Left colon (tissue), 2 donors: ENCODE measurements at regions not wholly inside any gene's neighbourhood (a gene's known extent, or its start where the extent isn't known, plus 50 kb on each side); places are given as distances from the start of the nearest gene placed in this dataset.

Experiments
- ATAC-seq: fragments of 200-7000 bp; cut with Tn5 transposase; one replicate; pipeline ENCODE4 v1.9.1; 2020; ENCODE audit warnings: mild to moderate bottlenecking, moderate library complexity
- DNase-seq, 2 donors: peaks; one replicate each; pipeline ENCODE4 v3.0.0-alpha.2; 2020
- intact Hi-C, 2 donors: fragments of 100-400 bp; cut with DNase I in 1 of 2; cut with micrococcal nuclease in 1 of 2; formaldehyde crosslinking; loops; one replicate each; pipeline versions ENCODE4 v1.11.2 to v1.14.0; 2022; cut with DNase I, micrococcal nuclease
- donor health status: DM: no; HTN: no; CAD: no.
- donor health status: DM: yes; HTN: yes; CAD: no.

DNA sequence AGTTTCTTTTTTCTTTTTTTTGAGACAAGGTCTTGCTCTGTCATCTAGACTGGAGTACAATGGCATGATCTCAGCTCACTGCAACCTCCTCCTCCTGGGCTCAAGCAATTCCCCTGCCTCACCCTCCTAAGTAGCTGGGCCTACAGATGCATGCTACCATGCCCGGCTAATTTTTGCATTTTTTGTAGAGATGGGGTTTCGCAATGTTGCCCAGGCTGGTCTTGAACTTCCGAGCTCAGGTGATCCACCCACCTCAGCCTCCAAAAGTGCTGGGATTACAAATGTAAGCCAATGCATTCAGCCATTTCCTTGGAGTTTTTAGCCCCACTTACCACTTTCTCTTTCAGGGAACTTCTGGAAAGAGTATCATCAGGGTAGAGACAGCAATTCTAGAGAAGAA lies 153.3 kb upstream of the THSD7B start:
- no peak for DNase-seq
- intact Hi-C loops: no loop called here
- ATAC-seq: no peak

DNA sequence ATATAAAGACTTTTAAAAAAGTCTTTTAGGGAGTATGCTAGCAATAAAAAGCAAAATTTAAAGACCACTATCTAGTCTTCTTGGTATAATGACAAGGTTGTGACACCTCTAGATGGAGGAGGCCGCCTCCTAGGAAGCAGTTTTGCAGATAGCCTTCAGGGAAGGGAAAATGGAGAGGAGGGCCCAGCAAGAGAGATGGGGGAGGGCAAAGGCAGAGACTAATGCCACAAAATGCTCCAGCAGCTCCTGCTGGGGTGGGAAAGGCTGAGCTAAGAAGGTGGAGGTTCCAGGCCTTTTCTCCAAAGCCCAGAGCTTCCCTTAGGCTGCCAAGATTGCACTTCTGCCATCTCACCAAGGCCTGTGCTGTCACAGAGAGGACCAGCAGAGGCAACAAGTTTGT lies 153.9 kb upstream of the THSD7B start:
- no peak for ATAC-seq
- no peak for DNase-seq
- intact Hi-C loops: no loop called here

DNA sequence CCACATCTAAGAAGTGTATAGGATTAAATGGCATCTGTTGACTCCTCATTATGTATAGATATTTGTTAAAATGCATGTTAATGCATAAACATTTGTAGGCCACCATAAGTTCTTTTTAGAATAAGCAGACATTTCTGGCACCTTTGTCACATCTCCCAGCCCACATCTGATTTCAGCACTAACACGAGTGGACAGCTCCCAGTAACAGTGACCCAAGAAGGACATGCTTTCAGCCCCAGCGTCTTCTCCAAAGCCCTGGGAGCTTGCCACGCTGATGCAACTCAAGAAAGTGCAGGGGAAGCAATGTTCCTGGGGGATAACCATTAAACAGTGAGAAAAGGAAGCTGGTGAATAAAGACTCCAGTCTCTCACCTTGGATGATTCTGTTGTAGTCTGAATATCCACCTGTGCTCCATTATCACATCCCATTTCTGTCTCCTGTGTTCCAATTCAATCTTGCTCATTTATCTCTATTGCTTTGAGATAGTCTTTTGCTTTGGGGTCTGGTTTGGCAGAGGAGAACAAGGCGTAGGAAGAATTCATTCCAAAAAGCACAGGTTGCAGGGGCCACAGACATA lies 182.6 kb upstream of the THSD7B start:
- ATAC-seq: no peak
- intact Hi-C loops: no loop called here
- peak in 1 of 2 donors; percentile 8 for DNase-seq

DNA sequence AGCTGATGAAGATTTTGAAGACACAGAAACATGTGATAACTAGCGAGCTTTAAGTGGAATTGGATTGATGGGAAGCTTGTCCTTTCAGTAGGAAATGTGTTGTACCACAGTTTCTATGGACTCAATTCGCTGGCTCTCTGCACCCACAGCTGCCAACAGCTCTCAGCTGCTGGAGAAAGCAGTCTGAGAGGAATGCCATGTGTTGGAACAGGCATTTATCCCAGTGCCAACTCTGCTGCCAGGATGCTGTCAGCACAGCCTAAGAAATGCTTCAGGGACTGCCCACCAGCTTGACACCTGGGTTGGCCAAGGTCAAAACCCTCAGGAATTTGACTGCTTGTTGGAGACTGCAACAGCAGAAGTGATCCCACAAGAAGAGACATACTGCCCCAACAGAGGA lies 193.0 kb upstream of the THSD7B start:
- DNase-seq (no peak), ATAC-seq (no peak)
- intact Hi-C loops: no loop called here

DNA sequence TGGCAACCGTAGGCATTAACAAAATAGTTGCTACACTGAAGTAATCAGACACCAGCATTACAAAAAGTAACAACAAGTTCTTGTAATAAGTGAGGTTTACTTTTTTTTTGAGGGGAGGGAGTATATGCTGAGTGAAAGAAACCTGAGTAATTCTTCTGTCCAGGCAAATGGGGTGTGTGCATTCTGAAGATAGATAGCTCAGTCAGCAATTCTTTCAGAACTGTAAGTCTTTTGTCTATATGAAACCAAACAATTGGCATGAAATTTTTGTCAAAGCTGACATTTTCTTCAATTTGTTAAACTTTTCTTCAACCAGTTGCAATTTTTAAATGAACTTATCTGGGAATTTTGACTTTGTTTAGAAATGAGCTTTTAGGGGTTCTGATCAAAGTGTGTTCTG lies 208.1 kb upstream of the THSD7B start:
- no peak for ATAC-seq
- intact Hi-C loops: no loop called here
- DNase-seq: no peak

DNA sequence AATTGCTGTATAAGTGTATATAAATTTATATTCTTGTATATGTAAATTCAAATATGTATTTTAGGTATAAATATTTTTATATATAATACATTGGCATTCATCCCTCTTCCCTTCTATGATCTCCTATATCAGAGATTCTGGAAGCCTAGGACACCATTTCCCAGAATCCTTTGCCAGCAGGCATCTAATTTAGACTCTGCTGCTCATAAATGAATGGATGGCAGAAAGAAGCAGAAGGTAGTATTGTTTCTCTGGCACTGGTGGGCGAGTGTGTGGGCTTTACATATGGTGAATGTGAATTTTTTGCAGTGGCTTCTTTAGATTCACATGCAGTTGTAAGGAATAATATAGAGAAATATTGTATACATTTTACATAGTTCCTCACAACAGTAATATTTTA lies 215.2 kb upstream of the THSD7B start:
- intact Hi-C loops: no loop called here
- no peak for ATAC-seq
- DNase-seq: no peak

DNA sequence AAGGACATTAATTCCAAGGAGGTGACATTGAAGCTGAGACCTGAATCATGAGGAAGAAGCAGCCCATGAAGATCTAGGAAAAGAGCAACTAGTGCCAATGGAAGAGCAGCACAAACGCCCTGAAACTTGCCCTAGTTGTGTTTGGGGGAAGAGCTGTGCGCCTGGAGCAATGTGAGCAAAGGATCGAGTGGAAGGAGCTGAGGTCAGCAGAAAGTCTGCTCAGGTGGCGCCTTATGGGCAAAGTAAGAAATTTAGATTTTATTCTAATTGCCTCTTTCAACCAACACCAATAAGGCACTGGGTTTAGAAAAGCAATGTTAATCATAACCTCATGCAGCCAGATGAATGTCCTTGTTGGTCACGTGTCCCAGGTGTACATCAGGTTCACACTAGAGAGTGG lies 226.0 kb upstream of the THSD7B start:
- ATAC-seq: no peak
- DNase-seq: no peak
- intact Hi-C loops: no loop called here

DNA sequence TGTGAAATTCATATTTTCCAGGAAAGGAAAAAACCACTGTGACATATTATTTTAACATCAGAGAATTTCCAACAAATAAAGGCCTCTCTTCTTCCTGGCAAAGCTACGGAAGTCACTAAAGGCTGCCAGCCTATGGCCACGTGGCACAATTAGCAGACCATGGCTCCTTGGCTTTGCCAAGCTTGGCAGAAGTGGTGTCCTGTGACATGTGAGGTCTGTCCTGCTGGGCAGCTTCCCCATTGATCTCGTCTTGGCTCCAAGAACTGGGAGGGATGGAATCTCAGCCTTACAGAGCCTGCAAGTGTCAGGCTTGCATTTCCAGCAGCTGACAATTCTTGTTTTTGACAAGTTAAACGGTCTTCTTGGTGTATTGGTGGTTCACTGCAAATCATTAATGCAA lies 226.9 kb upstream of the THSD7B start:
- no peak for DNase-seq
- intact Hi-C loops: no loop called here
- no peak for ATAC-seq

DNA sequence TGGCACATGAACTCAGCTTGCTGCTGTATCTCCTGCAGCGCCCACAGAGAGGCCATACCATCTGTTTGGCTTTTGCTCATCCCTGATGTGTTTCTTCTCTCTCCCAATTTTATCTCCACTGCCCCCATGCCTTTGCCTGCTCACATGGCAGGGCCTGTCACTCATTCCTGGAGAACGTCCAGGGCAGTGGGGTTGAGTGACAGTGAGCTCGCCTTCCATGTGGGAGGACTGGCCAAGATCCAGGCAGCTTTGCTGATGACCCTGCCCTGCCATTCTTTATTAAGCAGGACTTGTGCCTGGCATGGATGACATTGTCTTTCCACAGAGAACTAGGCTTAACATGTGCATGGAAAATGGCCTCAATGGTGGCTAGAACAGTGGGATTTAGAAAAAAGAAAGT lies 230.5 kb upstream of the THSD7B start:
- ATAC-seq (no peak), DNase-seq (no peak)
- intact Hi-C loops: no loop called here

DNA sequence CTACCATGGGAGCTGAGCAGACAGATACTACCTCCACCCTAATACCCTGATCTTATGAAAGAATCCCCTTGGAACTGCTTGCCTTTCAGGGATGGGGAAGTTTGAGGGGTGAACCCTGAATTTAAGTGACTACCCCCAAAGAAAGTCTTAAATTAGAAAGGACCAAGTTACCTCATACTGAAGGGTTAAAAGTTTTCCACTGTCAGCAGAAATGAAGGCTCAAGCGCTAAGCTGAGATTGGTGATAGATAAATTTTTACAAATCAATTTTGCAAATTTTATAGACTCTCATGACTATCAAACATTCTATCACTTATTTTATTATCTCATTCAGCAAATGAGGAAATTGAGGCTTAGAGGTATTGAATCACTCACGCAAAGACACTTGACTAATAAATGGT lies 233.2 kb upstream of the THSD7B start:
- DNase-seq: no peak
- no peak for ATAC-seq
- intact Hi-C loops: no loop called here

DNA sequence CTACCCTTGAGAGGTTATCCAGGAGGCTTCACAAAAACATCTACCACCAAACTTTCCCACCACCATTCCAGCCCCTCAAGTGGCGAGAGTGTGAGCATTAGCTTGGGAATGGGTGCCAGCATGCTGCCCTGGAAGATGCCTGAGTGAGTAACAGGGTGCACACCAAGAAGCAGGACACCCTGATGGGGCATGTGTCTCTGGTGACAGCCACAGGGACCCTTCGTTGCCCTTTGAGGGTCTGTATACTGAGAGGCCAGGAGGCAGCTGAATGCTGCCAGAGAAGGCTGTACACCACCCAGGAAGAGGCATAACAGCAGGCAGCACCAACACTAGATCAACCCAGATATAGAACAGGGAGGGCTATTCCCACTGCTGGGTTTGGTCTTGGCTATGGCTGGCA lies 233.6 kb upstream of the THSD7B start:
- ATAC-seq (no peak), DNase-seq (no peak)
- intact Hi-C loops: no loop called here

DNA sequence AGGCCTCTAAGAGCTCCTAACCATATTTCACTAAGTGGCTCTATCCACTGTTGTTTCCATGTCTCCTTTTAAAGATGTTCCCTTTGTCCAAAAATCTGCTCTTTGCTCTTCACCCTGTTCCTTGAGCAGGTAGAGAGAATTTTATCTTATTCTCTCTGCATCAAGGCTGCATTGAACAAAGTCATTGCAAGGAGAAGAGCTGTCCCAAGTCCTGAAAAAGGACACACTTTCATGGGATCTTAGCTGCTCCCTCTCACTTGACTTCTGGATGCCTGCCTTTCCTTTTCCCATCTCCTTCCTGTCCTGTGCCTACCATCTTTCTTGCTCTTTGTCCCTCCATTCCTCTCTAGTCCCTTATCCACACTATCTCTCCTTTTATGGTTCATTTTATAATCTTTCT lies 235.2 kb upstream of the THSD7B start:
- no peak for DNase-seq
- intact Hi-C loops: no loop called here

DNA sequence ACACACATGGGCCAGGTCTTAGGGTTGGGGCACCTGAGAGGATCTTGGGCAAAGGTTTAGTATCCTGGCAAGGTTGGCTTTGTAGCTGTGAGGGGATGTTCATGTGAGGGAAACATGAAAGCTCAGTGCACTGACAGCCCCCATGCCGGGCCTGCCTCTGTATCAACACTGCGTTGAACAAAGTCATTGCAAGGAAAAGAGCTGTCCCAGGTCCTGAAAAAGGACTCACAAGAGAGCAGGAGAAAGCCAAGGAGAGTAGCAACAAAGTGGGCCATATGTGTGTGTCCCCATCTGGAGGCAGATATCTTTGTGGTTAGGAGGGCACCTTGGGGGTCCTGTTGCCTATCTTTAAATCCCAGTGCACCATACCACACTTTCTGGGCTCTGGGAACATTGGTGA lies 237.8 kb upstream of the THSD7B start:
- DNase-seq: no peak

More for the DNA sequence above, 235.2 kb upstream of the THSD7B start:
- no peak for ATAC-seq

DNA sequence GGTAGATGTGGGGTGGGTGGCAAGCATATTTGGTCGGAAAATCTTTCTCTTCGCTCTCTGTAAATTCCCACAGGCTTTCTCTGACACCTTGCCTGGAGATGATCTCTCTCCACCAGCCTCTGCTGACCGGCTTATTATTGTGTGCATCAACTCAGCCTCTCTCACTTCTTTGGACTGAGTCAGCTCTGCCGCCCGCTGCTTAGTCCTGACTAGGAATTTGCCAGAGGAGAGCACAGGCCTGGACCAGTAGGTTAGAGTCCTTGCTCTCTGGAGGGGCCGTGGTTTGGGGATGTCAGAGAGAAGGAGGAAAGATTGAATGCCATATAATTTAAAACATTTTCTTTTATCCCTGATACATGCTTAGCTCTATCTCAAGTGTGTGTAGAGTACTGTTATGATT lies 242.6 kb upstream of the THSD7B start:
- DNase-seq: no peak
- intact Hi-C loops: no loop called here
- no peak for ATAC-seq

More for the DNA sequence above, 237.8 kb upstream of the THSD7B start:
- ATAC-seq: no peak
- intact Hi-C loops: no loop called here

DNA sequence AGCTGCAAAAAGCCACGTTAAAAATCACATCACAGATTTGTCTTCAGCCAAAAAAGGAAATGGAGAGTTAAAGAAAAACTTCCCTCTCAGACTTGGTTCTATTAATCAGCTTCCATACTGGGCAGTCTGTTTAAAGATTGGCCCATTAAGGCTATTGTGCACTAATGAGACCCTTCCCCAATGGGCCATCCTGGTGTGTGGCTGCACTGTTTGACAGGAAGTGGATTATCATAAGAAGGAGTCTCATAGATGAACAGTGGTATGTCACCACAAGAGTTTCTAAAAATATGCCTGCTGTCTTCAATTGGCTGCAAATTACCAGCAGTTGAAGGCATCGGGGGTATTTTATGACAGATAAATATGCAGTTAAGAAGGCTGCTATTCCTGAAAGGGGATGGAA lies 247.6 kb upstream of the THSD7B start:
- ATAC-seq: no peak

DNA sequence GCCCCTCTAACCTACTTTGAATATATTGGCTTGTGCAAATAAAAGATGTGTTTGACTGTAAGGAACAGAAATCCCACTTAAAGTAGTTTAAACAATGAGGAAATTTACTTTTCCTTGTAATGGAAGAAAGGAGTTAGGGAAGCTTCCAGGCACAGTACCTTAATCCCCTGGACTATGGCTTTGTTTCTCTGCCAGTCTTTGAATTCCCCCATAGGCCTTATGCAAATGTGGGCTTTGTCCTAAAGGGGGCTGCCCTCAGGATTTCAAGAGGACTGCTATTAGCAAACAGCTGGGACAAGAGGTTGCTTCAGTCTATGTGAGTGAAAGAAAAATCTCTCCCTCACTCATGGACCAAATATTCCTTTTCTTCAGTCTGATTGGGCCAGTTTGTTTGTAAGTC lies 255.1 kb upstream of the THSD7B start:
- intact Hi-C loops: no loop called here
- DNase-seq (no peak), ATAC-seq (no peak)

More for the DNA sequence above, 247.6 kb upstream of the THSD7B start:
- intact Hi-C loops: no loop called here
- DNase-seq: no peak

DNA sequence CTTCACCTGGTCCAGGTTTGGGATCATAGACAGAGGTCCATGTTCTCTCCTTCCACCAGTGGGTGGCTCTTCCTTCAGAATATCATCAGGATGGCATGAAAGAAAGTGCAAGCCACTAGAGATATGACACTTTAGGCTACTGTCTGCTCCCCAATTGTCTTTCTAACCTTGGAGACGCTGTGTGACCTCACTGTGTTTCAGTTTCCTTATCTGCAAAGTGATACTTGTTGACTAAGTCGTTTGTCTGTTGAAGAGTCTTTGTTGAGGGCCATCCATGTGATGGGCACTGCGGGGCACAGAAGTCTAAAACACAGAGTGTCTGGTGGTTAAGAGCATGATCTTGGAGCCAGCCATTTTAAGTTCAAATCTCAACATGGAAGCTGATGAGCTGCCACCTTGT lies 259.9 kb upstream of the THSD7B start:
- ATAC-seq: no peak
- intact Hi-C loops: no loop called here
- DNase-seq: no peak

DNA sequence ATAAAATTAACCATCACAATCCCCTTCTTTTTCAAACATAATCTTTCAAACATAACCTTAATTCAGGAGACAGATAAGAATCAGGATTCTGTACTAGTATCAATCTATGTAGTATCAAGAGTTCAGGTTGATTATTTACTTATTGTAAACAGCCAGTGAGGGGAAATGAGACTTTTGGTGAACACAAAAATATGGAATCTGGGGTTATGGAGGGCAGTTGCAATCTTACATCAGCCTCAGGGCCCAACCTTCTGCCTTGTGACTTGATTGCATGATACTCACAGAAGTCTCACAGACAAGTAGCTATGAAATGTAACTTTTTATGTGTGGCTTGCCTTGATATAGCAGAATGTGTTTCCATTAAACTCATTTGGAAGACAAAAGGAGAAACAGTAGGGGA lies 262.7 kb upstream of the THSD7B start:
- intact Hi-C loops: no loop called here
- DNase-seq (no peak), ATAC-seq (no peak)

DNA sequence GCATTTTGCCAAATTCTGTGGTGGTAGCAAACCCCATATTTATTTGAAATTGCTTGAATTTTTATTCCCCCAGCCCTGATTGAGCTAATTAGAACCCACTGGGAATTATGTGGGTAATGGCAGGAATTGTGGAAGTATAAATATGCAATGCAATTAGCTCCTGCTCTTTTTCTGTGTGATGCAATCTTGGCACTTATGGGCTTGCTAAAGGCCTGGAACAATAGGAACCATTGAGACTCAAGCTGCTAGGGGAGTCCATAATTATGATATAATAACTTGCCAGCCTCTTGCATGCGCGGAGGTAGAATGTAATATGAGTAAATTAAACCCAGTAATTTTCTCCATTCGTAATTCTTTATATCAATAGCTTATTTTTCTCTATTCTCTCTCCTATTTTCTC lies 267.6 kb upstream of the THSD7B start:
- ATAC-seq (no peak), DNase-seq (no peak)
- intact Hi-C loops: no loop called here

DNA sequence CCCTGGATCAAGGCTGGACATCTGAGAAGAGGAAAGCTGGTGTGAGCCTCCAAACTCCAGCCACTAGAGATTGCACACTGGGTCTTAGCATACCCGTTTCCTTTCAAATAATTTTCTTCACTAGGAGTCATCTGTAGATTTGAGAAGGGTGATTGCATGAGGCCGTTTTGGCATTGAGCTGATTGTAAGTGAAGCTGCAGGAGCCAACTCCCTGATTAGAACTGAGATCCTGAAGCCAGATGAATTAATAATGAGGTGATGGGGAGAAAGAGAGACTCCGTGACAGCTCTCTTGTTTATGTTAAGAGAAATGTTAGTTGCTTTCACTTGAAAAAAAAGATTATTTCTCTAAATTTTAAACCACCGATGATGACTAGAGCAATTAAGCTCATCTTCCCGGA lies 268.4 kb upstream of the THSD7B start:
- intact Hi-C loops: no loop called here
- ATAC-seq: no peak

DNA sequence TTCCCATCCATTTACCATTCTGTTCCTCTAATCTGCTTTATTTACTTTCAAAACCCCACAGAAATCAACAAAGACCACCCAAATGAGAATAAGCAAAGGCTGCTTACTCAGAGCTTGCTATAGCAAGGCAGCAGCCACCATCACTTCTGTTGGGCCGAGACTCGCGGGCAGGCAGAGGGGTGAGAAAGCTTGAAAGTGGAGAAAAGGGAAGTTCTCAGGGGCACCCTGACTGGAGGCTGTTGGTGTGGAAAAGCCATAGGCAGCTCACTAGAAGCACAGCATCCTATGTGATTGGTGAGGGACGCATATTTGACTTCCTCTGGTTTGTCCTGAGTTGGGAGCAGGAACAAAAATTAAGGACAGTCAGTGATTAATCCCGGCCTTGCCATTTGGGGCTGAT lies 269.7 kb upstream of the THSD7B start:
- ATAC-seq (no peak), DNase-seq (no peak)
- intact Hi-C loops: no loop called here

More for the DNA sequence above, 268.4 kb upstream of the THSD7B start:
- no peak for DNase-seq

DNA sequence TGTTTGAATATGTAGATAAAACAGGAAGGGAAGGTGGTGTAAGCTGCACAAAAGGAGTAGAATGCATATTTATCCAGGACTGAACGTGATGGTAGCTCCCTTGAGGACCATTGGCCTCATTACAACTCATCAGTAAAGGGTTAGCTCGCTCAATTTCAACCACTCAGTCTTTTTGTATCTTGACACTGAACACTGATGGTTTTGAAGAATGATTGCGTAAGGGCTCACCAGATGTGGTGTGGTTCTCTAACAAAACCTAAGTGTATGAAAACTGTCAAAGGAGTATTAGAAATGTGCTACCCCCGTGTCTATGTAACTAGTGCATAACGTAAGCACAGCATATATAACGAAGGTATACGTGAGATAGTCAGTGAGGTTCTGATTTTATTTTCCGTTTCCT lies 272.4 kb upstream of the THSD7B start:
- DNase-seq (no peak), ATAC-seq (no peak)
- intact Hi-C loops: no loop called here
